Panc1 (cell line): ENCODE measurements at regions not wholly inside any gene's neighbourhood (a gene's known extent, or its start where the extent isn't known, plus 50 kb on each side); places are given as distances from the start of the nearest gene placed in this dataset.

ENCODE experiments used
- ATAC-seq: fragments of 200-7000 bp; cut with Tn5 transposase; 2 replicates; pipeline ENCODE4 v1.9.1; 2020; ENCODE audit warnings: mild to moderate bottlenecking, moderate library complexity
- BruUV-seq: library from RNA; stranded (reverse); fragments of 400-500 nt; replicated peaks from 2 replicates; lab custom pipeline; 2021; lab: Mats Ljungman, UMichigan
- CTCF ChIA-PET: fragments of 300-600 bp; sonication (Branson Sonifier 250); formaldehyde crosslinking; loops from one replicate; lab custom pipeline; 2022; ENCODE audit warnings: antibody characterized with exemption; lab: Charles Lee
- POLR2A ChIA-PET: fragments of 300-600 bp; sonication (Branson Sonifier 250); formaldehyde crosslinking; loops from one replicate; lab custom pipeline; 2022; ENCODE audit warnings: antibody characterized with exemption; lab: Charles Lee
- DNase-seq: peaks from one replicate; pipeline ENCODE4 v3.0.0-alpha.2; 2010; ENCODE audit warnings: low read depth, low spot score
- H3K27ac ChIP-seq: 2 replicates; pipeline ENCODE4 v1.5.1; 2011; ENCODE audit warnings: mild to moderate bottlenecking, low read length, inconsistent platforms
- H3K27me3 ChIP-seq: fragments of 200-500 bp; sonication (Bioruptor generic); 2 replicates; pipeline ENCODE4 v1.6.0; 2014; ENCODE audit warnings: low read length, inconsistent platforms; ENCODE audit not compliant: control insufficient read depth, insufficient read depth
- H3K36me3 ChIP-seq: fragments of 200-500 bp; sonication (Bioruptor generic); 2 replicates; pipeline ENCODE4 v1.5.1; 2014; ENCODE audit warnings: inconsistent platforms, mild to moderate bottlenecking, low read length, moderate library complexity; ENCODE audit not compliant: control insufficient read depth, insufficient read depth
- H3K4me1 ChIP-seq: 2 replicates; pipeline ENCODE4 v1.5.1; 2011; ENCODE audit warnings: inconsistent platforms, mild to moderate bottlenecking, low read length, moderate library complexity; ENCODE audit not compliant: control insufficient read depth, insufficient read depth
- H3K4me3 ChIP-seq, 2 experiments: 2 replicates each; pipeline ENCODE4 v1.5.1; 2011 to 2012; ENCODE audit warnings: low read depth in 2 of 2, low read length in 2 of 2, mild to moderate bottlenecking in 2 of 2, inconsistent platforms in 1 of 2, moderate library complexity in 1 of 2
- H3K9me3 ChIP-seq: fragments of 200-500 bp; sonication (Bioruptor generic); 2 replicates; pipeline ENCODE4 v1.5.1; 2014; ENCODE audit warnings: low read depth, mild to moderate bottlenecking, inconsistent platforms, low read length, moderate library complexity; ENCODE audit not compliant: control insufficient read depth, insufficient read depth
- POLR2AphosphoS5 ChIP-seq: IDR thresholded peaks from 2 replicates; pipeline ENCODE4 v1.6.1; 2012; ENCODE audit warnings: mild to moderate bottlenecking, low read depth, low read length, moderate library complexity
- REST ChIP-seq, 2 experiments: IDR thresholded peaks; 2 replicates each; pipeline ENCODE4 v1.6.1; 2011 to 2012; ENCODE audit warnings: low read depth in 2 of 2, control low read depth in 1 of 2, low read length in 1 of 2, mild to moderate bottlenecking in 1 of 2, moderate library complexity in 1 of 2; ENCODE audit not compliant: insufficient read depth in 1 of 2
- SIN3A ChIP-seq: IDR thresholded peaks from 2 replicates; pipeline ENCODE4 v1.6.1; 2012; ENCODE audit warnings: low read depth, mild to moderate bottlenecking, low read length, moderate library complexity, borderline replicate concordance; ENCODE audit not compliant: insufficient read depth
- TCF7L2 ChIP-seq: IDR thresholded peaks from 2 replicates; pipeline ENCODE4 v1.6.1; 2011; ENCODE audit warnings: mild to moderate bottlenecking, low read depth, low read length, inconsistent platforms
- in situ Hi-C: cut with HindIII; loops from 2 replicates; pipeline ENCODE4 v1.10.0; 2016; ENCODE audit warnings: low sequenced_read_pairs, low pct_unique_long_range_greater_than_20kb
- intact Hi-C: fragments of 100-400 bp; cut with micrococcal nuclease; formaldehyde crosslinking; loops from one replicate; pipeline ENCODE4 v1.10.0; 2022; ENCODE audit not compliant: unreplicated experiment
- TF ChIP-seq, protein P1 (sequence below): fragments of 450-650 bp; IDR thresholded peaks from 2 replicates; pipeline ENCODE4 v1.5.1; 2017; ENCODE audit warnings: mild to moderate bottlenecking

DNA sequence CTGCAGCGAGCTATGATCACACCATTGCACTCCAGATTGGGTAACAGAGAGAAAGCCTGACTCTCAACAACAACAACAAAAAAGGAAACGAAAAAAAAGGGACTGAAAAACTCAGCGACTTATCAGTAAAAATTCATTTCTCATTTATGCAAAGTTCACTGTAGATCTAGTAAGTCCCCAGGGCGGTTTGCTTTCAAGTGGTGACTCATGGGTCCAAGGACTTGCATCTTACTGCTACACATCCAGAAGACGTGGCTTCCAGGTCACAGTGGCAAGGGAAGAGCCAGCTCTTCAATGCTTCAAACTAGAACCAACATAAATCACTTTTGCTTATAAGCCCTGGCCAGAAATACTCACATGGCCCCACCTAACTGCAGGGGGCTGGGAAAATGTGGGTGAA, 178.3 kb upstream of the AUTS2 start:
- Histone ChIP-seq H3K27ac (no peak overlapping the region), H3K4me1 (no peaks in the 10 kb centered on the region), H3K36me3 (no peaks in the 10 kb centered on the region), H3K9me3 (no peaks in the 10 kb centered on the region), H3K4me3 (no peak overlapping the region), H3K27me3 (no peaks in the 10 kb centered on the region)
- no peak for DNase-seq
- POLR2A ChIA-PET: no interaction called here
- intact Hi-C loops (no loop called here), in situ Hi-C loops (no loop called here)
- CTCF ChIA-PET: interaction anchor here (0.6 kb wide), 1 partner anchor 1446 kb away, joined by 6 read pairs; no protein-coding TSS in a partner anchor
- ATAC-seq: no peak
- TF ChIP-seq SIN3A (no peak), REST (IDR thresholded peaks at IDR 0.05; ENCODE audit: insufficient read depth in 1 of 2, low read depth in 2 of 2, low read length in 1 of 2) (no peak), TCF7L2 (no peak), POLR2AphosphoS5 (no peak)
- TF ChIP-seq, protein P1, sequence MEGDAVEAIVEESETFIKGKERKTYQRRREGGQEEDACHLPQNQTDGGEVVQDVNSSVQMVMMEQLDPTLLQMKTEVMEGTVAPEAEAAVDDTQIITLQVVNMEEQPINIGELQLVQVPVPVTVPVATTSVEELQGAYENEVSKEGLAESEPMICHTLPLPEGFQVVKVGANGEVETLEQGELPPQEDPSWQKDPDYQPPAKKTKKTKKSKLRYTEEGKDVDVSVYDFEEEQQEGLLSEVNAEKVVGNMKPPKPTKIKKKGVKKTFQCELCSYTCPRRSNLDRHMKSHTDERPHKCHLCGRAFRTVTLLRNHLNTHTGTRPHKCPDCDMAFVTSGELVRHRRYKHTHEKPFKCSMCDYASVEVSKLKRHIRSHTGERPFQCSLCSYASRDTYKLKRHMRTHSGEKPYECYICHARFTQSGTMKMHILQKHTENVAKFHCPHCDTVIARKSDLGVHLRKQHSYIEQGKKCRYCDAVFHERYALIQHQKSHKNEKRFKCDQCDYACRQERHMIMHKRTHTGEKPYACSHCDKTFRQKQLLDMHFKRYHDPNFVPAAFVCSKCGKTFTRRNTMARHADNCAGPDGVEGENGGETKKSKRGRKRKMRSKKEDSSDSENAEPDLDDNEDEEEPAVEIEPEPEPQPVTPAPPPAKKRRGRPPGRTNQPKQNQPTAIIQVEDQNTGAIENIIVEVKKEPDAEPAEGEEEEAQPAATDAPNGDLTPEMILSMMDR: no peak
- no TSS peak for BruUV-seq

DNA sequence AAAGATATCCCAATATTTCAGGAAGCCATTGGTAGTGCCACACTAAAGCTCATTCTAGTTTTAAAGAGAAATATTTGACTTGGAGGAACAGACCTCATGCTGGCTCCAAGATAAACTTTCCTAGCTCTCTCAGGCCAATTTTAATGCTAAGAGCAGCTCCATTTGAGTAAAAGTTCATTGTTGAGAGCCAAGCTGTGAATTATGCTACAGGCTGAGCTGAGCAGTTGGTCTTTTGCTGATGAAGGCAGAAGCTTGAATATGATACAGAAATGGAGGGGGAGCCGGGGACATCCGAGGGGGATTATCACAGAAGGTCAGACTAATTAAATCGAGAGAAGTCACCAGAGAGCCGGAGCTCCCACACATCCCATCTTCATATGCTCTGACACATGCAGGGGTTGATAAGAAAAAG, 175.7 kb upstream of the AUTS2 start:
- no peaks in the 10 kb centered on the region for H3K27me3 ChIP-seq
- CTCF ChIA-PET: no interaction called here
- POLR2A ChIA-PET: interaction anchor here (0.6 kb wide), 1 partner anchor 296 kb away, joined by 3 read pairs; no protein-coding TSS in a partner anchor

More for the DNA sequence above, 175.7 kb upstream of the AUTS2 start:
- Histone ChIP-seq H3K4me1 (no peaks in the 10 kb centered on the region), H3K36me3 (no peaks in the 10 kb centered on the region), H3K9me3 (no peaks in the 10 kb centered on the region), H3K27ac (no peak overlapping the region), H3K4me3 (no peak overlapping the region)
- no TSS peak for BruUV-seq
- TF ChIP-seq REST (IDR thresholded peaks at IDR 0.05; ENCODE audit: insufficient read depth in 1 of 2, low read depth in 2 of 2, low read length in 1 of 2) (no peak), SIN3A (no peak), POLR2AphosphoS5 (no peak), TCF7L2 (no peak)
- TF ChIP-seq, protein P1: no peak
- no peak for ATAC-seq
- in situ Hi-C loops (no loop called here), intact Hi-C loops (no loop called here)
- DNase-seq: no peak
